ENCODE measurements at regions not wholly inside any gene's neighbourhood (a gene's known extent, or its start where the extent isn't known, plus 50 kb on each side); places are given as distances from the start of the nearest gene placed in this dataset.

GRCh38 chr3:110165370-110165743, 828.0 kb upstream of the DPPA4 start:
- Histone ChIP-seq H3K4me2 (ENCODE audit: low read length) (no peak overlapping the region), H2AFZ (ENCODE audit: low read depth, low read length) (no peak overlapping the region), H3F3A (ENCODE audit: insufficient read depth, low read length, poor library complexity, severe bottlenecking) (no peaks in the 10 kb centered on the region), H3K9ac (ENCODE audit: low read length) (no peak overlapping the region), H3K36me3 (ENCODE audit: insufficient read depth, low read length) (no peaks in the 10 kb centered on the region), H3K27me3 (ENCODE audit: insufficient read depth, low read depth, low read length) (no peaks in the 10 kb centered on the region), H3K9me2 (ENCODE audit: insufficient read depth, low read length) (no peaks in the 10 kb centered on the region), H3K79me2 (replicated peaks; ENCODE audit: insufficient read depth, low read length) (no peaks in the 10 kb centered on the region), H4K20me1 (ENCODE audit: insufficient read depth) (no peaks in the 10 kb centered on the region), H3K4me3 (ENCODE audit: low read length) (no peak overlapping the region), H3K9me3 (ENCODE audit: low read length) (no peaks in the 10 kb centered on the region), H3K27ac (ENCODE audit: low read length) (no peak overlapping the region)
- TF ChIP-seq CTCF (IDR thresholded peaks at IDR 0.05; ENCODE audit: poor library complexity, severe bottlenecking) (no peak), MXI1 (conservative IDR thresholded peaks at IDR 0.05; ENCODE audit: poor library complexity, severe bottlenecking) (no peak), TAF1 (IDR thresholded peaks at IDR 0.05; ENCODE audit: low read depth) (no peak), POLR2AphosphoS5 (IDR thresholded peaks at IDR 0.05) (no peak), EZH2 (IDR thresholded peaks at IDR 0.05; ENCODE audit: borderline replicate concordance, insufficient read depth, low read length, poor library complexity, severe bottlenecking) (no peak), EP300 (conservative IDR thresholded peaks at IDR 0.05; ENCODE audit: poor library complexity, severe bottlenecking) (no peak), SMC3 (conservative IDR thresholded peaks at IDR 0.05; ENCODE audit: poor library complexity) (no peak), REST (IDR thresholded peaks at IDR 0.05; ENCODE audit: borderline replicate concordance) (no peak), RAD21 (conservative IDR thresholded peaks at IDR 0.05) (no peak)

GRCh38 chr3:110165753-110166152, 828.4 kb upstream of the DPPA4 start:
- Histone ChIP-seq H4K20me1 (ENCODE audit: insufficient read depth) (no peaks in the 10 kb centered on the region), H3K9ac (ENCODE audit: low read length) (no peak overlapping the region), H3K79me2 (replicated peaks; ENCODE audit: insufficient read depth, low read length) (no peaks in the 10 kb centered on the region), H3K9me3 (ENCODE audit: low read length) (no peaks in the 10 kb centered on the region), H3K9me2 (ENCODE audit: insufficient read depth, low read length) (no peaks in the 10 kb centered on the region), H3K36me3 (ENCODE audit: insufficient read depth, low read length) (no peaks in the 10 kb centered on the region), H3K4me2 (ENCODE audit: low read length) (no peak overlapping the region), H3K27me3 (ENCODE audit: insufficient read depth, low read depth, low read length) (no peaks in the 10 kb centered on the region), H3K4me3 (ENCODE audit: low read length) (no peak overlapping the region), H3F3A (ENCODE audit: insufficient read depth, low read length, poor library complexity, severe bottlenecking) (no peaks in the 10 kb centered on the region), H2AFZ (ENCODE audit: low read depth, low read length) (no peak overlapping the region), H3K27ac (ENCODE audit: low read length) (no peak overlapping the region)
- no peak for TF ChIP-seq REST (IDR thresholded peaks at IDR 0.05; ENCODE audit: borderline replicate concordance)
- no peak for TF ChIP-seq SMC3 (conservative IDR thresholded peaks at IDR 0.05; ENCODE audit: poor library complexity)
- no peak for TF ChIP-seq MXI1 (conservative IDR thresholded peaks at IDR 0.05; ENCODE audit: poor library complexity, severe bottlenecking)
- TF ChIP-seq TAF1 (IDR thresholded peaks at IDR 0.05; ENCODE audit: low read depth) = no peak
- TF ChIP-seq EZH2 (IDR thresholded peaks at IDR 0.05; ENCODE audit: borderline replicate concordance, insufficient read depth, low read length, poor library complexity, severe bottlenecking) = no peak
- no peak for TF ChIP-seq POLR2AphosphoS5 (IDR thresholded peaks at IDR 0.05)
- no peak for TF ChIP-seq RAD21 (conservative IDR thresholded peaks at IDR 0.05)
- TF ChIP-seq CTCF (IDR thresholded peaks at IDR 0.05; ENCODE audit: poor library complexity, severe bottlenecking) = no peak
- no peak for TF ChIP-seq EP300 (conservative IDR thresholded peaks at IDR 0.05; ENCODE audit: poor library complexity, severe bottlenecking)
